ENCODE measurements at regions not wholly inside any gene's neighbourhood (a gene's known extent, or its start where the extent isn't known, plus 50 kb on each side); places are given as distances from the start of the nearest gene placed in this dataset.

DNA sequence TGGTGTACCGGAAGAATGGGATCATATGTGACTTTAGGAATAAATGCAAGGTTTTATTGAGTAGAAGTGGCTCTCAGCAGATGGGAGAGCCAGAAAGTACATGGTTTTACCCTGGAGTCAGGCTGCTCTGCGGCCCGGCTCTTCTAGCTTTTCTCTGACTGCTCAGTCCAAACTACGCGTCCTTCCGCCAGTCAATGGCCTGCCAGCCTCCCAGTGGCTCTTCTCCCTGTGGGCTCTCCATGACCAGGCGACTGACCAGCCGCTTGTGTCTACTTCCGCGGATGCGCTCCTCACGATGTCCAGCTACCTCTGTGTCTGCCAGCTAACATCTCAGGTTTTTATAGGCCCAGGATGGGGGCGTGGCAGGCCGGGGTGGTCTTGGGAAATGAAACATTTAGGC, 220.4 kb downstream of the VAPA start:
- TF ChIP-seq, protein P1, sequence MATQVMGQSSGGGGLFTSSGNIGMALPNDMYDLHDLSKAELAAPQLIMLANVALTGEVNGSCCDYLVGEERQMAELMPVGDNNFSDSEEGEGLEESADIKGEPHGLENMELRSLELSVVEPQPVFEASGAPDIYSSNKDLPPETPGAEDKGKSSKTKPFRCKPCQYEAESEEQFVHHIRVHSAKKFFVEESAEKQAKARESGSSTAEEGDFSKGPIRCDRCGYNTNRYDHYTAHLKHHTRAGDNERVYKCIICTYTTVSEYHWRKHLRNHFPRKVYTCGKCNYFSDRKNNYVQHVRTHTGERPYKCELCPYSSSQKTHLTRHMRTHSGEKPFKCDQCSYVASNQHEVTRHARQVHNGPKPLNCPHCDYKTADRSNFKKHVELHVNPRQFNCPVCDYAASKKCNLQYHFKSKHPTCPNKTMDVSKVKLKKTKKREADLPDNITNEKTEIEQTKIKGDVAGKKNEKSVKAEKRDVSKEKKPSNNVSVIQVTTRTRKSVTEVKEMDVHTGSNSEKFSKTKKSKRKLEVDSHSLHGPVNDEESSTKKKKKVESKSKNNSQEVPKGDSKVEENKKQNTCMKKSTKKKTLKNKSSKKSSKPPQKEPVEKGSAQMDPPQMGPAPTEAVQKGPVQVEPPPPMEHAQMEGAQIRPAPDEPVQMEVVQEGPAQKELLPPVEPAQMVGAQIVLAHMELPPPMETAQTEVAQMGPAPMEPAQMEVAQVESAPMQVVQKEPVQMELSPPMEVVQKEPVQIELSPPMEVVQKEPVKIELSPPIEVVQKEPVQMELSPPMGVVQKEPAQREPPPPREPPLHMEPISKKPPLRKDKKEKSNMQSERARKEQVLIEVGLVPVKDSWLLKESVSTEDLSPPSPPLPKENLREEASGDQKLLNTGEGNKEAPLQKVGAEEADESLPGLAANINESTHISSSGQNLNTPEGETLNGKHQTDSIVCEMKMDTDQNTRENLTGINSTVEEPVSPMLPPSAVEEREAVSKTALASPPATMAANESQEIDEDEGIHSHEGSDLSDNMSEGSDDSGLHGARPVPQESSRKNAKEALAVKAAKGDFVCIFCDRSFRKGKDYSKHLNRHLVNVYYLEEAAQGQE (IDR thresholded peaks at IDR 0.05; ENCODE audit: low read depth) = no peak
- TF ChIP-seq EP300 (IDR thresholded peaks at IDR 0.05; ENCODE audit: borderline replicate concordance) = no peak
- no peak for TF ChIP-seq CEBPB (IDR thresholded peaks at IDR 0.05)
- no peak for TF ChIP-seq TAF1 (IDR thresholded peaks at IDR 0.05; ENCODE audit: low read depth)
- TF ChIP-seq TEAD4 (IDR thresholded peaks at IDR 0.05) = no peak
- TF ChIP-seq MAX (IDR thresholded peaks at IDR 0.05) = no peak
- TF ChIP-seq TCF12 (IDR thresholded peaks at IDR 0.05; ENCODE audit: low read depth) = no peak

Data from Ishikawa (cell line).